Neural cell (in vitro differentiated cells): ENCODE measurements at regions not wholly inside any gene's neighbourhood (a gene's known extent, or its start where the extent isn't known, plus 50 kb on each side); places are given as distances from the start of the nearest gene placed in this dataset.

ENCODE experiments used
- EP300 ChIP-seq: fragments of 450-650 bp; conservative IDR thresholded peaks from 2 replicates; pipeline ENCODE4 v1.6.1; 2014; ENCODE audit warnings: antibody characterized with exemption, mild to moderate bottlenecking, moderate library complexity; ENCODE audit not compliant: poor library complexity, severe bottlenecking
- EZH2 ChIP-seq: fragments of 200-600, 300-800 bp; shearing (Covaris generic), sonication (generic); IDR thresholded peaks from 2 replicates; pipeline ENCODE4 v1.6.1; 2014; ENCODE audit warnings: antibody characterized with exemption, low read length, borderline replicate concordance, mild to moderate bottlenecking; ENCODE audit not compliant: insufficient read depth, poor library complexity, severe bottlenecking
- MXI1 ChIP-seq: fragments of 450-650 bp; conservative IDR thresholded peaks from 2 replicates; pipeline ENCODE4 v1.6.1; 2014; ENCODE audit warnings: antibody characterized with exemption, mild to moderate bottlenecking; ENCODE audit not compliant: poor library complexity, severe bottlenecking
- POLR2AphosphoS5 ChIP-seq: IDR thresholded peaks from 2 replicates; pipeline ENCODE4 v1.6.1; 2012
- RAD21 ChIP-seq: fragments of 450-650 bp; conservative IDR thresholded peaks from 2 replicates; pipeline ENCODE4 v1.6.1; 2014; ENCODE audit warnings: antibody characterized with exemption, mild to moderate bottlenecking, moderate library complexity
- TAF1 ChIP-seq: IDR thresholded peaks from 2 replicates; pipeline ENCODE4 v1.6.1; 2012; ENCODE audit warnings: low read depth
- TF ChIP-seq, protein P1 (sequence below): fragments of 450-650 bp; IDR thresholded peaks from 2 replicates; pipeline ENCODE4 v1.5.1; 2014; ENCODE audit warnings: antibody characterized with exemption, mild to moderate bottlenecking, moderate library complexity; ENCODE audit not compliant: poor library complexity, severe bottlenecking
- TF ChIP-seq, protein P2 (sequence below): IDR thresholded peaks from 2 replicates; pipeline ENCODE4 v1.6.1; 2012; ENCODE audit warnings: borderline replicate concordance

DNA sequence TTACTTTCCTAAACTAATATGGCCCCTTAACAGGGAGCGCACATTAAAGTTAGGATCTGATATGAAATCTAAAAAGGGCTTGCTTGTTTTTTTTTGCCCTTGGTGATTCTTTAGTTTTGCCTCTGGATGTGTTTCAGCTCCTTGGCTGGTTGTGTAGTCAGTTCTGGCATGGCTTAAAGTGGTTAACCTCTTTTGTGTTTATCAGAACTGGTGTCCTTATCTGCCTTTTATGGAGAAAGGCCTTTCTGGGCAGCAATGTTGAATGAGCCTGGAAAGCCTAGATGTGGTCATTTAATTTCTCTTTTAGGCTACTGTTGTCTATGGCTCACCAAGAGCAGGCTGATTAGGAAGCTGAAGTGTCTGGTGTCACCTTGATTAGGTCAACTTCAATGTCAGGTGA, 254.5 kb upstream of the ROPN1 start:
- TF ChIP-seq, protein P1, sequence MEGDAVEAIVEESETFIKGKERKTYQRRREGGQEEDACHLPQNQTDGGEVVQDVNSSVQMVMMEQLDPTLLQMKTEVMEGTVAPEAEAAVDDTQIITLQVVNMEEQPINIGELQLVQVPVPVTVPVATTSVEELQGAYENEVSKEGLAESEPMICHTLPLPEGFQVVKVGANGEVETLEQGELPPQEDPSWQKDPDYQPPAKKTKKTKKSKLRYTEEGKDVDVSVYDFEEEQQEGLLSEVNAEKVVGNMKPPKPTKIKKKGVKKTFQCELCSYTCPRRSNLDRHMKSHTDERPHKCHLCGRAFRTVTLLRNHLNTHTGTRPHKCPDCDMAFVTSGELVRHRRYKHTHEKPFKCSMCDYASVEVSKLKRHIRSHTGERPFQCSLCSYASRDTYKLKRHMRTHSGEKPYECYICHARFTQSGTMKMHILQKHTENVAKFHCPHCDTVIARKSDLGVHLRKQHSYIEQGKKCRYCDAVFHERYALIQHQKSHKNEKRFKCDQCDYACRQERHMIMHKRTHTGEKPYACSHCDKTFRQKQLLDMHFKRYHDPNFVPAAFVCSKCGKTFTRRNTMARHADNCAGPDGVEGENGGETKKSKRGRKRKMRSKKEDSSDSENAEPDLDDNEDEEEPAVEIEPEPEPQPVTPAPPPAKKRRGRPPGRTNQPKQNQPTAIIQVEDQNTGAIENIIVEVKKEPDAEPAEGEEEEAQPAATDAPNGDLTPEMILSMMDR, result no peak
- no peak for TF ChIP-seq EZH2
- TF ChIP-seq, protein P2, sequence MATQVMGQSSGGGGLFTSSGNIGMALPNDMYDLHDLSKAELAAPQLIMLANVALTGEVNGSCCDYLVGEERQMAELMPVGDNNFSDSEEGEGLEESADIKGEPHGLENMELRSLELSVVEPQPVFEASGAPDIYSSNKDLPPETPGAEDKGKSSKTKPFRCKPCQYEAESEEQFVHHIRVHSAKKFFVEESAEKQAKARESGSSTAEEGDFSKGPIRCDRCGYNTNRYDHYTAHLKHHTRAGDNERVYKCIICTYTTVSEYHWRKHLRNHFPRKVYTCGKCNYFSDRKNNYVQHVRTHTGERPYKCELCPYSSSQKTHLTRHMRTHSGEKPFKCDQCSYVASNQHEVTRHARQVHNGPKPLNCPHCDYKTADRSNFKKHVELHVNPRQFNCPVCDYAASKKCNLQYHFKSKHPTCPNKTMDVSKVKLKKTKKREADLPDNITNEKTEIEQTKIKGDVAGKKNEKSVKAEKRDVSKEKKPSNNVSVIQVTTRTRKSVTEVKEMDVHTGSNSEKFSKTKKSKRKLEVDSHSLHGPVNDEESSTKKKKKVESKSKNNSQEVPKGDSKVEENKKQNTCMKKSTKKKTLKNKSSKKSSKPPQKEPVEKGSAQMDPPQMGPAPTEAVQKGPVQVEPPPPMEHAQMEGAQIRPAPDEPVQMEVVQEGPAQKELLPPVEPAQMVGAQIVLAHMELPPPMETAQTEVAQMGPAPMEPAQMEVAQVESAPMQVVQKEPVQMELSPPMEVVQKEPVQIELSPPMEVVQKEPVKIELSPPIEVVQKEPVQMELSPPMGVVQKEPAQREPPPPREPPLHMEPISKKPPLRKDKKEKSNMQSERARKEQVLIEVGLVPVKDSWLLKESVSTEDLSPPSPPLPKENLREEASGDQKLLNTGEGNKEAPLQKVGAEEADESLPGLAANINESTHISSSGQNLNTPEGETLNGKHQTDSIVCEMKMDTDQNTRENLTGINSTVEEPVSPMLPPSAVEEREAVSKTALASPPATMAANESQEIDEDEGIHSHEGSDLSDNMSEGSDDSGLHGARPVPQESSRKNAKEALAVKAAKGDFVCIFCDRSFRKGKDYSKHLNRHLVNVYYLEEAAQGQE, result no peak
- TF ChIP-seq MXI1, result no peak
- TF ChIP-seq EP300, result no peak
- no peak for TF ChIP-seq POLR2AphosphoS5
- no peak for TF ChIP-seq RAD21
- no peak for TF ChIP-seq TAF1
